ENCODE measurements at regions not wholly inside any gene's neighbourhood (a gene's known extent, or its start where the extent isn't known, plus 50 kb on each side); places are given as distances from the start of the nearest gene placed in this dataset.

- intact Hi-C loops (cut with micrococcal nuclease; ENCODE audit: unreplicated experiment): no loop called here
- CTCF ChIA-PET (ENCODE audit: low intra/inter-chr PET ratio, low total read pairs): no interaction called here
- Histone ChIP-seq H3K27ac (ENCODE audit: extremely low read length, insufficient read depth, low read length) (no peak overlapping the region), H3K4me1 (ENCODE audit: insufficient read depth, low read length) (no peaks in the 10 kb centered on the region), H3K36me3 (replicated peaks in 1 of 2; ENCODE audit: control insufficient read depth in 1 of 2, insufficient read depth in 2 of 2, low read length in 2 of 2) (no peaks in the 10 kb centered on the region), H3K4me2 (ENCODE audit: low read depth, low read length) (no peak overlapping the region), H3K9me3 (ENCODE audit: low read length) (no peaks in the 10 kb centered on the region), H3K27me3 (ENCODE audit: control insufficient read depth in 1 of 2, insufficient read depth in 2 of 2, low read length in 2 of 2) (peaks cover 0 to 7% of the 10 kb centered on the region in 2 experiments; a peak in 2 of 5 replicates), H3K4me3 (replicated peaks in 1 of 3; ENCODE audit: insufficient read depth in 1 of 3, low read depth in 2 of 3, low read length in 3 of 3) (no peak overlapping the region), H4K20me1 (ENCODE audit: insufficient read depth, low read length) (no peaks in the 10 kb centered on the region), H3K79me2 (ENCODE audit: insufficient read depth, low read length) (no peaks in the 10 kb centered on the region), H3K9ac (ENCODE audit: insufficient read depth, low read depth, low read length) (no peak overlapping the region), H2AFZ (ENCODE audit: low read length) (no peak overlapping the region)
- POLR2A ChIA-PET: no interaction called here
- in situ Hi-C loops (cut with HindIII; ENCODE audit: extremely low pct_ligation_motif_present, low pct_unique_long_range_greater_than_20kb): no loop called here
- DNase-seq (ENCODE audit: low spot score): no peak
- ATAC-seq: no peak
- FAIRE-seq: no peak
- no TSS peak for BruUV-seq (replicated peaks)
- TF ChIP-seq ZNF883 (CRISPR knock-in tag; IDR thresholded peaks at IDR 0.05; ENCODE audit: not compliant biosample characterization): no peak
- TF ChIP-seq MTA3 (CRISPR knock-in tag; IDR thresholded peaks at IDR 0.05): no peak
- no peak for TF ChIP-seq SAFB2 (CRISPR knock-in tag; IDR thresholded peaks at IDR 0.05; ENCODE audit: borderline replicate concordance, low read depth)
- TF ChIP-seq PRMT3 (CRISPR knock-in tag; IDR thresholded peaks at IDR 0.05; ENCODE audit: borderline replicate concordance, low read depth): no peak
- no peak for TF ChIP-seq ZFP36L2 (CRISPR knock-in tag; IDR thresholded peaks at IDR 0.05)
- no peak for TF ChIP-seq TFE3 (CRISPR knock-in tag; IDR thresholded peaks at IDR 0.05)
- TF ChIP-seq ZNF331 (CRISPR knock-in tag; IDR thresholded peaks at IDR 0.05): no peak
- TF ChIP-seq ZNF362 (CRISPR knock-in tag; IDR thresholded peaks at IDR 0.05; ENCODE audit: borderline replicate concordance): no peak
- TF ChIP-seq ZNF503 (CRISPR knock-in tag; IDR thresholded peaks at IDR 0.05): no peak
- TF ChIP-seq SOX5 (CRISPR knock-in tag; IDR thresholded peaks at IDR 0.05; ENCODE audit: borderline replicate concordance): no peak
- no peak for TF ChIP-seq GABPA (IDR thresholded peaks at IDR 0.05; ENCODE audit: low read depth, low read length)
- no peak for TF ChIP-seq GABPA (CRISPR knock-in tag; IDR thresholded peaks at IDR 0.05; ENCODE audit: low read depth)
- no peak for TF ChIP-seq ZNF788 (CRISPR knock-in tag; IDR thresholded peaks at IDR 0.05; ENCODE audit: borderline replicate concordance)
- no peak for TF ChIP-seq POLR2A (IDR thresholded peaks at IDR 0.05; ENCODE audit: insufficient read depth in 1 of 2, low read depth in 2 of 2, low read length in 2 of 2)
- no peak for TF ChIP-seq HMGXB4 (CRISPR knock-in tag; IDR thresholded peaks at IDR 0.05; ENCODE audit: borderline replicate concordance in 1 of 2, low read depth in 1 of 2)
- TF ChIP-seq CREB1 (IDR thresholded peaks at IDR 0.05): no peak
- TF ChIP-seq CREB1 (CRISPR knock-in tag; IDR thresholded peaks at IDR 0.05): no peak
- no peak for TF ChIP-seq CEBPG (CRISPR knock-in tag; IDR thresholded peaks at IDR 0.05)
- TF ChIP-seq MTF2 (CRISPR knock-in tag; IDR thresholded peaks at IDR 0.05; ENCODE audit: borderline replicate concordance): no peak
- TF ChIP-seq ARID2 (CRISPR knock-in tag; IDR thresholded peaks at IDR 0.05; ENCODE audit: borderline replicate concordance): no peak
Observed at GRCh38 chr4:4913628-4914027, 54.2 kb downstream of the MSX1 start.
